ENCODE measurements at regions not wholly inside any gene's neighbourhood (a gene's known extent, or its start where the extent isn't known, plus 50 kb on each side); places are given as distances from the start of the nearest gene placed in this dataset.
"Not testable (repeated sequence)": the region's sequence is repeated elsewhere in the genome, so short reads cannot be mapped to it uniquely, and the experiment has no call there.

DNA sequence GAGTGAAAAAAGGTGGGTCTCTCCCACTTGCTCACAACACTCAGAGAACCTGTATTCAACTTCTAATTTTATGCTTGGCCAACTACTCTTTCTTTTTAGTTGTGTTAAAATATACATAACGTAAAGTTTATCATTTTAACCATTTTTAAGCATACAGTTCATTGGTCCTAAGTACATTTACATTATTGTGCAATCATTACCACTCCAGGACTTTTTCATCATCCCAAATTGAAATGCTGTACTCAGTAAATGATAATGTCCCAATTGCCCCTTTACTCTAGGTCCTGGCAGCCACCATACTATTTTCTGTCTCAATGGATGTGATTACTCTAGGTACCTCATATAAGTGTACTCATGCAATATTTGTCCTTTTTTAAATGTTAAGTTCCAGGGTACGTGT lies 212.3 kb upstream of the PLXNA2 start:
- intact Hi-C loops (cut with DNase I): no loop called here
- DNase-seq (ENCODE audit: low spot score): no peak

DNA sequence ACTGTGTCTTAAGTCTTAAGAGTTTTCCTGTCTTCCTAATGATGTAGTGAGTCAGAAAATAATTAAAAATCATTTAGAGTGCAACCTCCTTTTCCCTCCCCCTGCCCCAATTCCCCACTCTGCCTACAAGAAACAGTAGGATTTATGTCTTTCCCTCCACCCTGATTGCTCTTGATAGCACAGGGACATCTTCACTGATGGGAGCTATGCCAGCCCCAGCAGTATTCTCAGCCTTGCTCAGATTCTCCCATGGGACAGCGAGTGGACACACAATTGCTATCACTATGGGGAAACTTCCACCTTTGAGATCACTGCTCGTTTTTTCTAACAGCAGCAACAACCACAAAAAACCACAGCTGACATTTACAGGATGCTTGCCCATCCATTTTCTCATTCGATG lies 216.6 kb upstream of the PLXNA2 start:
- no peak for DNase-seq (ENCODE audit: low spot score)
- intact Hi-C loops (cut with DNase I): no loop called here

GRCh38 chr1:208461680-208462079 lies 217.5 kb upstream of the PLXNA2 start:
- intact Hi-C loops (cut with DNase I): no loop called here

GRCh38 chr1:208462761-208463160 lies 218.6 kb upstream of the PLXNA2 start:
- intact Hi-C loops (cut with DNase I): no loop called here

More at GRCh38 chr1:208461680-208462079, 217.5 kb upstream of the PLXNA2 start:
- no peak for DNase-seq (ENCODE audit: low spot score)

DNA sequence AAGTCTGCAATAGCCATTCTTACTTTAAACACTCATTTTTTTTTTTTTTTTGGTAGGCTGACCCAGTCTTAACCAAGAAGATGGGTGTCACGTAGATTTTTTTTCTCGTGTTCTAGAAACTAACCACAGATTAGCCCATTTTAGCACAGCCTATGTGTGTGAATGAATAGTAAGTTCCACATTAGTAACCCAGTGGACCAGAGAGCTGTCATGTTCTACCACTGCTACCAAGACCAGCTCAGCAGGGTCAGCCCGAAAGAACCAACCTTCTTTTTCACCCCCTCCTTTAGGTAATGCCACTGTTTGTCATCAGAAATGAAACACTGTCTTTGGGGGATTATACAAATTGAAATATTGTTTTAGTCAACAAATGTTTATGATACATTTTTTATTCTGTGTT lies 221.1 kb upstream of the PLXNA2 start:
- intact Hi-C loops (cut with DNase I): no loop called here
- no peak for DNase-seq (ENCODE audit: low spot score)

More at GRCh38 chr1:208462761-208463160, 218.6 kb upstream of the PLXNA2 start:
- no peak for DNase-seq (ENCODE audit: low spot score)

DNA sequence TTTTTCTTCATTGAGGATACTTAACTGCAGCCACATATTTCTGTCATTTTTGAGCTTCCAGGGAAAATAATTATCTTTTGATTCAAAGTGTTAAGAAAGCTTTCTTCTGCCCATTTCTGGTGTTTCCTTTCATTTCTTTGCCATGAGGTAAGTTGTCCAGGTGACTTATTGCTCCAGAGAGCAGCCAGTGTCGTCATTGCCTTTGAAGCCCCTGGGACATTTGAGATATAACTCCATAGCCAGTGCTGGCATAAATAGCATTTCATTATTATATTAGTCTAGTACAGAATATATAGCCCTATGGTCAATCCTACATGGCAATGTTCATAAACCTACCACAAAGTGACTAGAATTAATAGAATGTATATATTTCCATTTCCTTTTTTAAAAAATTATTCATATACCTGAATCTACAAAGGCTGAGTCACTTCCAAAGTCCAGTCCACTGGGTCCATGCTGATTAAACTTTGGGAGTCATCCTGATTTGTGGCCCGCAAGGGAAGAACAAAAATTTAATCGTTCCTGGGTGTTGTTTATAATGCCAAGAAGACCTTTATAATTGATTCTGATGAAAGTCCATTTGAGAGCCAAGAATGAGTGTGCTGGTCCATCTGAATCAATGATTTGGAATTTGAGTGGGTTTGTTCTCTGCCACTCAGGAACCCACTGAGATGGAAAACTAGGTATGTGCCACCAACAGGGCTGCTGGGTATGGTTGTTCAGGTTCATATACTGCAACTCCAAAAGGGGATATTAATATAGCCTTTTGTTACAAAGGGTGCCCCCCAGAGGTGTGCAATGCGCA lies 221.8 kb upstream of the PLXNA2 start:
- intact Hi-C loops (cut with DNase I): no loop called here
- DNase-seq (ENCODE audit: low spot score): no peak

GRCh38 chr1:208467151-208467780 lies 223.1 kb upstream of the PLXNA2 start:
- intact Hi-C loops (cut with DNase I): no loop called here
- DNase-seq (ENCODE audit: low spot score): no peak

- DNase-seq (ENCODE audit: low spot score): no peak
- intact Hi-C loops (cut with DNase I): no loop called here
Observed at GRCh38 chr1:208475449-208475848, 231.3 kb upstream of the PLXNA2 start.

GRCh38 chr1:208475951-208476845 lies 232.0 kb upstream of the PLXNA2 start:
- DNase-seq (ENCODE audit: low spot score): no peak
- intact Hi-C loops (cut with DNase I): no loop called here

- intact Hi-C loops (cut with DNase I): no loop called here
- DNase-seq (ENCODE audit: low spot score): no peak
Observed at GRCh38 chr1:208476846-208477170, 232.6 kb upstream of the PLXNA2 start.

GRCh38 chr1:208479435-208479834 lies 235.3 kb upstream of the PLXNA2 start:
- DNase-seq (ENCODE audit: low spot score): no peak
- intact Hi-C loops (cut with DNase I): no loop called here

GRCh38 chr1:208485512-208485911 lies 241.3 kb upstream of the PLXNA2 start:
- DNase-seq (ENCODE audit: low spot score): no peak
- intact Hi-C loops (cut with DNase I): no loop called here

DNA sequence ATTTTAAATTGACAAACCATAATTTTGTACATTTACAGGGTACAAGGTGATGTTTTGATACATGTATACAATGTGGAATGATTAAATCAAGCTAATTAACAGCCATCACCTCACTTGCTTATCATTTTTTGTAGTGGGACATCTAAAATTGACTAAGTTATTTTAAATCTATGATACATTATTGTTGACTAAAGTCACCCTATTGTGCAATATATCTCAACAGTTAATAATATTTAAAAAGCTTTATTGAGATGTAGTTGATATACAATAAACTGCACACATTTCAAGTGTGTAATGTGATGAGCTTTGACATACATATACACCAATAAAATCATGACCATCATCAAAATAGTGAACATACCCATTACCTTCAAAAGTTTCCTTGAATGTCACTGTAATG lies 242.5 kb upstream of the PLXNA2 start:
- intact Hi-C loops (cut with DNase I): no loop called here
- no peak for DNase-seq (ENCODE audit: low spot score)

DNA sequence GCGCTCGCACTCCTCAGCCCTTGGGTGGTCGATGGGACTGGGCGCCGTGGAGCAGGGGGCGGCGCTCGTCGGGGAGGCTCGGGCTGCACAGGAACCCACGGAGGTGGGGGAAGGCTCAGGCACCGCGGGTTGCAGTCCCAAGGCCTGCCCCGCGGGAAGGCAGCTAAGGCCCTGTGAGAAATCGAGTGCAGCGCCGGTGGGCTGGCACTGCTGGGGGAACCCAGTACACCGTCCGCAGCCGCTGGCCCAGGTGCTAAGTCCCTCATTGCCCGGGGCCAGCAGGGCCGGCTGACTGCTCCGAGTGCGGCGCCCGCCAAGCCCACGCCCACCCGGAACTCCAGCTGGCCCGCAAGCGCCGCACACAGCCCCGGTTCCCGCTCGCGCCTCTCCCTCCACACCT lies 244.2 kb upstream of the PLXNA2 start:
- DNase-seq (ENCODE audit: low spot score); intact Hi-C loops (cut with DNase I): not testable (repeated sequence)

- DNase-seq (ENCODE audit: low spot score): no peak
- intact Hi-C loops (cut with DNase I): no loop called here
Observed at GRCh38 chr1:208496467-208497371, 252.5 kb upstream of the PLXNA2 start.

DNA sequence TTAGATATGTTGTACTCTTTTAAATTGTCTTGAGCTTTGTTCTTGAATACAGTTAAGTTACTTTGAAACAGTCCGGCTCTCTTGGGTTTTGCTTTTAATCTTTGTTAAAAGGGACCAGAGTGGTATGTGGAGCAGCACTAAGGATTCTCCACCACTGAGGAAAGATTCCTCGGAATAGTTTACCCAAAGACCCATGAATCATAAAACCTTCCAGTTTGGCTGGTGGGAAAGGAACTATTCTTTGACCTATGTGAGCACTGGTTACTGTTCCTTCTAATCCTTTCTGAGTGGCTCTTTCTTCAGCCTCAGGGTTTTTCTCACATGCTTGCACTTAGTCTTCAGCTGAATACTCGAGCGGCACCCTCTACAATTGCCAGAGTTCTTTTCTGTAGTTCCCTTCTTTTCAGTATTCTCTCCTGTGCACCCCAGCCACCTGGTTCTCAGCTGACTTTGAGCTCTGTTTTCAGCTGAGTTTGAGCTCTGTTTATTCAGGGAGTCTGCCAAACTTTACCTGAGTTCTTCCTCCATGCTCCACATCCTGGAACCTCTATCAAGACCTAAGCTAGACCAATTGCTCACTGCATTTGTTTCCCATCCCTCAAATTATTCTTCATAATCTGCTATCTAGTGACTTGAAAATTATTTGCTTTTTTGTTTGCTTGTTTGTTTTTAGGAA lies 253.8 kb upstream of the PLXNA2 start:
- no peak for DNase-seq (ENCODE audit: low spot score)
- intact Hi-C loops (cut with DNase I): no loop called here

- intact Hi-C loops (cut with DNase I): no loop called here
- DNase-seq (ENCODE audit: low spot score): no peak
Observed at GRCh38 chr1:208499026-208499425, 254.8 kb upstream of the PLXNA2 start.

DNA sequence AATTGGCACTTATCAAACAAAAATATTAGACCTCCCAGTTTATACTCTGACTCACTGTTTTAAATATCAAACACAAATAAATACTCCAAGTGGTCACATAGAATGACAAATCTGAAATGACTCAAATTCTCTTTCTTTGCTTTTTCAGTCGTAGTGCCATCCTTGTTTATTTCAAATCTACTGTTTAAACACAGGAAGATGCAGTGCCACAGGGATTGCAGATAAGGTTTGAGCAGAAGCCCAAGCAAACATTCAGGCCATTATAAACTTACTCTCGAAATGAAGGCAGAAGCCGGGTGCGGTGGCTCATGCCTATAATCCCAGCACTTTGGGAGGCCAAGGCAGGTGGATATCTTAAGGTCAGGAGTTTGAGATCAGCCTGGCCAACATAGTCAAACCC lies 255.4 kb upstream of the PLXNA2 start:
- intact Hi-C loops (cut with DNase I): no loop called here
- no peak for DNase-seq (ENCODE audit: low spot score)

DNA sequence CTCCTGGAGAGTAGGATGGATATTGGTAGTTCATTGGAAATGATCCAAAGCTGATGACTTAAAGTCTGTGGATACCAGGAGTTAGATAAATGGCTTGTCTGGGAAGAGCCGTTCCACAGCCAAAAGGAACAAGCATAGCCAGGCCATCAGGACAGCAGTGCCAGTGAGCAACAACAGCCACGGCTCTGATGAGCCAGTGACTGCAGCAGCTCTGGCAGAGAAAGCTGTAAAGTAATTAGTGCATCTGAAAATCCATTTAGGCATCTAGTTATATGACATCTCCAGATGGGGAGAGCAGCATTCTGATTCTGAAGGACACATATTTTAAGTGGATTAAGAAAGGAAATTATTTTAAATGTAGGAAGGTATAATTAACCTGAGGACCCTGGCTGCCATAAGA lies 256.2 kb upstream of the PLXNA2 start:
- intact Hi-C loops (cut with DNase I): loop anchor here (5.0 kb wide), 1 partner anchor 77 kb away; no protein-coding TSS in a partner anchor
- DNase-seq (ENCODE audit: low spot score): no peak

Measured in cardiac septum (tissue), 1 donor.